H9 (cell line): ENCODE measurements at regions not wholly inside any gene's neighbourhood (a gene's known extent, or its start where the extent isn't known, plus 50 kb on each side); places are given as distances from the start of the nearest gene placed in this dataset.

ENCODE experiments used
- DNase-seq: peaks from one replicate; pipeline ENCODE4 v3.0.0-alpha.2; 2017
- H2AFZ ChIP-seq: one replicate; pipeline ENCODE4 v1.6.1; 2013; ENCODE audit warnings: mild to moderate bottlenecking, low read length, control low read depth, moderate library complexity
- H2AK5ac ChIP-seq: 2 replicates; pipeline ENCODE4 v1.6.1; 2013; ENCODE audit warnings: low read length, control low read depth, mixed read lengths; ENCODE audit not compliant: insufficient read length
- H2BK120ac ChIP-seq: one replicate; pipeline ENCODE4 v1.6.1; 2013; ENCODE audit warnings: low read depth, mild to moderate bottlenecking, low read length, control low read depth, inconsistent platforms; ENCODE audit not compliant: poor library complexity, severe bottlenecking
- H2BK12ac ChIP-seq: 2 replicates; pipeline ENCODE4 v1.6.1; 2013; ENCODE audit warnings: low read length, control low read depth, mixed read lengths, low read depth; ENCODE audit not compliant: insufficient read length
- H2BK15ac ChIP-seq: 2 replicates; pipeline ENCODE4 v1.6.1; 2013; ENCODE audit warnings: low read depth, low read length, control low read depth
- H2BK20ac ChIP-seq: one replicate; pipeline ENCODE4 v1.6.1; 2013; ENCODE audit warnings: low read depth, mild to moderate bottlenecking, low read length, control low read depth, inconsistent platforms; ENCODE audit not compliant: poor library complexity, severe bottlenecking
- H2BK5ac ChIP-seq: 2 replicates; pipeline ENCODE4 v1.6.1; 2013; ENCODE audit warnings: low read length, control low read depth, mixed read lengths; ENCODE audit not compliant: insufficient read length
- H3K14ac ChIP-seq: 2 replicates; pipeline ENCODE4 v1.6.1; 2013; ENCODE audit warnings: low read length, control low read depth; ENCODE audit not compliant: insufficient read depth
- H3K18ac ChIP-seq: 2 replicates; pipeline ENCODE4 v1.6.1; 2013; ENCODE audit warnings: low read depth, mild to moderate bottlenecking, mixed read lengths, low read length, control low read depth; ENCODE audit not compliant: insufficient read length
- H3K23ac ChIP-seq: 2 replicates; pipeline ENCODE4 v1.6.1; 2013; ENCODE audit warnings: low read length, control low read depth, mixed read lengths, low read depth; ENCODE audit not compliant: insufficient read length
- H3K23me2 ChIP-seq: 2 replicates; pipeline ENCODE4 v1.6.1; 2013; ENCODE audit warnings: low read depth, mild to moderate bottlenecking, mixed read lengths, low read length, control low read depth; ENCODE audit not compliant: insufficient read length, poor library complexity, severe bottlenecking
- H3K27ac ChIP-seq: 2 replicates; pipeline ENCODE4 v1.5.1; 2013; ENCODE audit warnings: low read length, control low read depth, mixed read lengths, low read depth; ENCODE audit not compliant: insufficient read length
- H3K27me3 ChIP-seq: 2 replicates; pipeline ENCODE4 v1.6.1; 2013; ENCODE audit warnings: low read length, control low read depth, inconsistent platforms; ENCODE audit not compliant: insufficient read depth
- H3K4ac ChIP-seq: 2 replicates; pipeline ENCODE4 v1.6.1; 2013; ENCODE audit warnings: low read depth, mild to moderate bottlenecking, control low read depth, inconsistent platforms, low read length, moderate library complexity
- H3K4me1 ChIP-seq: 2 replicates; pipeline ENCODE4 v1.6.1; 2013; ENCODE audit warnings: low read length, control low read depth, inconsistent platforms; ENCODE audit not compliant: insufficient read depth
- H3K4me2 ChIP-seq: 2 replicates; pipeline ENCODE4 v1.6.1; 2013; ENCODE audit warnings: low read length, control low read depth, mixed read lengths; ENCODE audit not compliant: insufficient read length, insufficient read depth
- H3K56ac ChIP-seq: 2 replicates; pipeline ENCODE4 v1.6.1; 2013; ENCODE audit warnings: low read depth, mild to moderate bottlenecking, mixed read lengths, low read length, control low read depth; ENCODE audit not compliant: insufficient read length
- H3K79me1 ChIP-seq: 2 replicates; pipeline ENCODE4 v1.6.1; 2013; ENCODE audit warnings: low read depth, mild to moderate bottlenecking, moderate library complexity, low read length, control low read depth, inconsistent platforms; ENCODE audit not compliant: insufficient read depth, poor library complexity, severe bottlenecking
- H3K79me2 ChIP-seq: 2 replicates; pipeline ENCODE4 v1.6.1; 2013; ENCODE audit warnings: low read length, control low read depth, inconsistent platforms; ENCODE audit not compliant: insufficient read depth
- H3K9ac ChIP-seq: 2 replicates; pipeline ENCODE4 v1.6.1; 2013; ENCODE audit warnings: low read length, control low read depth, mixed read lengths; ENCODE audit not compliant: insufficient read length; ENCODE audit errors: extremely low read depth
- H3K9me3 ChIP-seq: one replicate; pipeline ENCODE4 v1.6.1; 2013; ENCODE audit warnings: low read depth, low read length, inconsistent platforms; ENCODE audit not compliant: control insufficient read depth
- H3T11ph ChIP-seq: one replicate; pipeline ENCODE4 v1.6.1; 2013; ENCODE audit warnings: mild to moderate bottlenecking, low read length, control low read depth, inconsistent platforms
- H4K20me1 ChIP-seq: one replicate; pipeline ENCODE4 v1.6.1; 2013; ENCODE audit not compliant: control insufficient read depth, insufficient read length, insufficient read depth
- H4K5ac ChIP-seq: 2 replicates; pipeline ENCODE4 v1.6.1; 2013; ENCODE audit warnings: low read depth, mild to moderate bottlenecking, mixed read lengths, low read length, control low read depth; ENCODE audit not compliant: insufficient read length
- H4K8ac ChIP-seq: replicated peaks from 2 replicates; pipeline ENCODE4 v1.6.1; 2013; ENCODE audit warnings: low read length, control low read depth, mixed read lengths, low read depth; ENCODE audit not compliant: insufficient read length
- H4K91ac ChIP-seq: 2 replicates; pipeline ENCODE4 v1.6.1; 2013; ENCODE audit warnings: low read depth, mild to moderate bottlenecking, moderate library complexity, mixed read lengths, low read length, control low read depth; ENCODE audit not compliant: insufficient read length
- H3K27ac Mint-ChIP-seq, 3 experiments: 2 replicates in 2 of 3; 3 replicates in 1 of 3; pipeline ENCODE4 v1.8.0; 2020 to 2021; ENCODE audit warnings: mixed read lengths in 3 of 3, mild to moderate bottlenecking in 1 of 3, moderate library complexity in 1 of 3
- H3K27me3 Mint-ChIP-seq: 2 replicates; pipeline ENCODE4 v1.8.0; 2021; ENCODE audit warnings: low read depth, mild to moderate bottlenecking, moderate library complexity, mixed read lengths
- H3K36me3 Mint-ChIP-seq, 3 experiments: 2 replicates in 2 of 3; 3 replicates in 1 of 3; pipeline ENCODE4 v1.8.0; 2020 to 2021; ENCODE audit warnings: low read depth in 3 of 3, mixed read lengths in 3 of 3; ENCODE audit not compliant: insufficient read depth in 1 of 3
- H3K4me1 Mint-ChIP-seq, 2 experiments: 2 replicates each; pipeline ENCODE4 v1.8.0; 2020; ENCODE audit warnings: mixed read lengths in 2 of 2
- H3K4me3 Mint-ChIP-seq, 2 experiments: 2 replicates in 1 of 2; 3 replicates in 1 of 2; pipeline ENCODE4 v1.8.0; 2020 to 2021; ENCODE audit warnings: mild to moderate bottlenecking in 2 of 2, mixed read lengths in 2 of 2, moderate library complexity in 1 of 2
- H3K9me3 Mint-ChIP-seq, 2 experiments: 2 replicates in 1 of 2; 3 replicates in 1 of 2; pipeline ENCODE4 v1.8.0; 2020; ENCODE audit warnings: mild to moderate bottlenecking in 2 of 2, mixed read lengths in 2 of 2, moderate library complexity in 1 of 2
- CTCF ChIP-seq: fragments of 200-600 bp; sonication (generic); conservative IDR thresholded peaks from 3 replicates; pipeline ENCODE4 v1.8.0; 2021; ENCODE audit warnings: antibody characterized with exemption, mild to moderate bottlenecking
- WGBS: extraction: QIAGEN DNeasy Blood & Tissue Kit; methylation state at CpG from one replicate; pipeline ENCODE4 v1.1.7; 2013; ENCODE audit warnings: missing lambda C conversion rate, low lambda C conversion rate, mixed read lengths; ENCODE audit not compliant: insufficient read length; ENCODE audit errors: extremely low coverage; 5-methylcytosine and 5-hydroxymethylcytosine counted together

GRCh38 chr20:10898552-10898951 is 224.8 kb upstream of the JAG1 start:
- DNase-seq = no peak
- no peak overlapping the region for H3K27ac Mint-ChIP-seq

More at GRCh38 chr20:10898552-10898951, 224.8 kb upstream of the JAG1 start:
- H2BK120ac ChIP-seq = no peak overlapping the region
- no peak overlapping the region for H2BK12ac ChIP-seq
- no peaks in the 10 kb centered on the region for H3K27me3 Mint-ChIP-seq
- no peaks in the 10 kb centered on the region for H3K9me3 ChIP-seq
- no peaks in the 10 kb centered on the region for H3K23me2 ChIP-seq
- H4K8ac ChIP-seq = no peak overlapping the region
- H2BK15ac ChIP-seq = no peak overlapping the region
- H3K4me1 Mint-ChIP-seq = peaks cover 6 to 10% of the 10 kb centered on the region in 2 experiments; a peak in 3 of 4 replicates
- no peaks in the 10 kb centered on the region for H3K79me1 ChIP-seq
- H3K18ac ChIP-seq = no peak overlapping the region
- H3K4me3 Mint-ChIP-seq = no peak overlapping the region
- H3K36me3 Mint-ChIP-seq = no peaks in the 10 kb centered on the region
- H3K79me2 ChIP-seq = no peaks in the 10 kb centered on the region
- H3K9me3 Mint-ChIP-seq = no peaks in the 10 kb centered on the region
- H4K20me1 ChIP-seq = no peaks in the 10 kb centered on the region
- H3T11ph ChIP-seq = no peak overlapping the region
- no CpG with 5 or more reads among the region's 1 CpG for WGBS
- no peak overlapping the region for H2BK20ac ChIP-seq
- H3K9ac ChIP-seq = no peak overlapping the region
- H3K4me1 ChIP-seq = peaks cover 4% of the 10 kb centered on the region; the same call in 1 of the 2 replicates
- H3K27me3 ChIP-seq = no peaks in the 10 kb centered on the region
- H3K4me2 ChIP-seq = no peak overlapping the region
- no peak overlapping the region for H2AFZ ChIP-seq
- no peak overlapping the region for H2BK5ac ChIP-seq
- H3K23ac ChIP-seq = no peak overlapping the region
- no peak overlapping the region for H4K91ac ChIP-seq
- no peak overlapping the region for H3K4ac ChIP-seq
- no peak overlapping the region for H4K5ac ChIP-seq
- H3K14ac ChIP-seq = no peak overlapping the region
- H3K56ac ChIP-seq = no peak overlapping the region
- no peak overlapping the region for H3K27ac ChIP-seq
- H2AK5ac ChIP-seq = no peak overlapping the region
- no peak for TF ChIP-seq CTCF
